Hematopoietic multipotent progenitor cell treated with erythropoietin and hydrocortisone succinate and interleukin-3 and kit ligand, for 4 days (in vitro differentiated cells): ENCODE measurements at regions not wholly inside any gene's neighbourhood (a gene's known extent, or its start where the extent isn't known, plus 50 kb on each side); places are given as distances from the start of the nearest gene placed in this dataset.
A peak's percentile ranks its signal among the peaks of the same experiment; 100 is the strongest.
"Not testable (repeated sequence)": the region's sequence is repeated elsewhere in the genome, so short reads cannot be mapped to it uniquely, and the experiment has no call there.

ENCODE experiments used
- DNase-seq: peaks from one replicate; pipeline ENCODE4 v3.0.0-alpha.2; 2015

- DNase-seq = no peak
Observed at GRCh38 chr18:75895135-75895534, 467.6 kb upstream of the SMIM21 start.

DNA sequence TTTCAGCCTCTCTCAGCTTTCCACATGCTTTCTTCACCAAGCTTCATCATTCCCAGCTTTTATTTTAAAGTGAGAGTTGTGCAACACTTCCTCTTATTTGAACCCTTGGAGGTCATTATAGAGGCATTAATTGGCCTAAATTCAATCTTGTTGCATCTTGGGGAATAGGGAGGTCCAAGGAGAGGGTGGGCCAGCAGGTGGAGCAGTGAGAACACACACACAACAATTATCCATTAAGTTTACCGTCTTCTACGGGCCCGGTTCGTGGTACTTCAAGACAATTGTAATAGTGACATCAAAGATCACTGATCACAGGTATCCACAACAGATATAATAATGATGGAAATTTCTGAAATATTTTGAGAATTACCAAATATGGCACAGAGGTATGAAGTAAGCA lies 457.2 kb upstream of the SMIM21 start:
- peak; percentile 4 for DNase-seq

DNA sequence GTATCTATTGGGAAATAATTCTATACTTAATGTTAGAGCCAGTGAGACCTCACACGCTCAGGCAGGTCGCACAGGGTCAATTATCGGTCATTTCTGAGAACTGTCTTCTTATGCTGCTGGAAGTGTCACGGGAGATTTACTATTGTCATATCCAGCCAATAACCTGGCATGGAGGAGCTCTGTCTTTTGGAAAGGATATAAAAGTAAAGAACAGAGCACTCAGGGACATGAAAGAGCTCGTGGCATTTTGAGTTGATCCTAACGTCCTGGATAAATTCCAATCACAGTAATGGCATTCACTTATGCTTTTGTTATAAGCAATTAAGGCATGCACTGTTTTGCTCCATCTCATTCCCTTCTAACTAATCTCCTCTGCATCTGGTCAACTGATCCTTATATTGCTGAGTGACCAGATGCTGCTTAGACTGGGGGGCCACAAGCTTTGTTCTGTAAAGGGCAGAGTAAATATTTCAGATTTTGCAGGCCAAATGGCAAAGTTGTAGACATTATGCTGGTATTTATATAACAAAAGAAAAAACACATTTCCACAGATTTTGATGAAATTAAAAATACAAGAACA lies 453.5 kb upstream of the SMIM21 start:
- DNase-seq = no peak

GRCh38 chr18:75880266-75880665 lies 452.8 kb upstream of the SMIM21 start:
- DNase-seq = no peak

DNA sequence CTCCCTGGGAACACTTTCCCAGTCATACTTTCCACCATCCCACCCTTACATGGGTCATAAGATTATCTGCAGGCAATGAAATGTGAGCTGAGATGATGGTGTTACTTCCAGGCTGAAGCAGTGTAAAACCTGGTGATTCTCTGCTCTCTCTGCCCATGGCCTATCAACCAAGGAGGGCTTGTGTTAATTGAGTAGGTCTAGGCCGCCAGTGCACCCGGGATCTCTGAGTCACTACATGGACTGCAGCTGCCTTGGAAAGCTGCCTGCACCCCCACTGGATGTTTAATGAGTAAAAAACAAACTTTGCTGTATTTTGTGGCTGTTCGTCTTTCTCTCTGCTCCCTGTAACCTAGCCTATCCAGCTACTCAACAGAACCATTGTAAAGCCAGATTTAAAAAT lies 451.7 kb upstream of the SMIM21 start:
- DNase-seq = no peak

DNA sequence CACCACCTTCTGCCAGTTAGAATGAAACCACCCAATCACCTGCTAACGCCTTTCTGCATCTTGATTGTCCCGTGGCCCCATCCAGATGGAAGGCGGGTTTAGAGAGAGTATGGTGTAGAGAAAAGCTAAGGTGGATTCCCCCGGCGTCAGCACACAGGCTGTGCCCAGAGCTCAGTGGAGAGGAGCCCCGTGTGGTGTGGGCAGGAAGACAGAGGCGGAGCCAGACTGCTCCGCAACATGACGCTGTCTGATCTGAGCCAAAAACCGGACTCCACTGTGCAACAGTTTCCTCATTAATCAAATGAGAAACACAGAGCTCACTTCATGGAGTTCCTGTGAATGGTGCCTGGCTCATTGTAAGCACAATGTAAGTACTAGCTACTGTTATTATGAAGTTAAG lies 448.1 kb upstream of the SMIM21 start:
- no peak for DNase-seq

DNA sequence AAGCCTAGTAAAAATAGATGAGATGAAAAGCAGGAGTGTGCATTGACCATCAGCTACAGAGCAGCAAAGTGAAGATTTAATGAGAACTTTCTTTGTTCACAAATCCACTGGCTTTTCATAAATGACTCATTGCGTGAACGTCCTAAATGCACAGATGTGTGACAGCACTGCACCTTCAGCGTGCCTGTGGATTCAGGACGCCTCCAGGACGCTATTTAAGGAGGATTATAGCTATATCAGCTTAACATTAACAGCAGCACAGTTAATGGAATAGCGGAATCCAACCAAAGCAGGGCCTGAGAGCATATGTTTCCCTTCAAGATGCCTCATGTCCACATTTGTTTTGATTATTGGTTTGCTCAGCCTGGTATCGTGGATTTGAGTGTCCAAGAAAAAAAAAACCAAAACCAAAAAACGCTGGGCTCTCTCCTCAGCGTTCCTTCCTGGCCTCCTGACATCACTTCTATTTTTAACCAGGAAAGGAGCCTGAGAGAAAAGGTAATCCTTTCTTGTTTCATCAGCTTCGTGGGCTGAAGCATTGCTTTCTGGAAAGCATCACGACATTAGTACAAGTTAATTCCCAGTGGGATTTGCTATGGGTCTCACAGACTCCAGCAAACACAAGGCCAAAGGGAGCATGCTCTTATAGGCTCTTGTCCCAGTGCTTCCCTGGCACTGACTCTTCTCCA lies 447.0 kb upstream of the SMIM21 start:
- DNase-seq = no peak

GRCh38 chr18:75871596-75871995 lies 444.1 kb upstream of the SMIM21 start:
- DNase-seq = no peak

- DNase-seq = no peak
Observed at GRCh38 chr18:75869162-75869561, 441.7 kb upstream of the SMIM21 start.

- DNase-seq = no peak
Observed at GRCh38 chr18:75868031-75868430, 440.5 kb upstream of the SMIM21 start.

- no peak for DNase-seq
Observed at GRCh38 chr18:75865639-75866038, 438.1 kb upstream of the SMIM21 start.

- no peak for DNase-seq
Observed at GRCh38 chr18:75864816-75865215, 437.3 kb upstream of the SMIM21 start.

- DNase-seq = no peak
Observed at GRCh38 chr18:75863696-75864095, 436.2 kb upstream of the SMIM21 start.

- DNase-seq = no peak
Observed at GRCh38 chr18:75862458-75862857, 435.0 kb upstream of the SMIM21 start.

- no peak for DNase-seq
Observed at GRCh38 chr18:75860166-75860565, 432.7 kb upstream of the SMIM21 start.

DNA sequence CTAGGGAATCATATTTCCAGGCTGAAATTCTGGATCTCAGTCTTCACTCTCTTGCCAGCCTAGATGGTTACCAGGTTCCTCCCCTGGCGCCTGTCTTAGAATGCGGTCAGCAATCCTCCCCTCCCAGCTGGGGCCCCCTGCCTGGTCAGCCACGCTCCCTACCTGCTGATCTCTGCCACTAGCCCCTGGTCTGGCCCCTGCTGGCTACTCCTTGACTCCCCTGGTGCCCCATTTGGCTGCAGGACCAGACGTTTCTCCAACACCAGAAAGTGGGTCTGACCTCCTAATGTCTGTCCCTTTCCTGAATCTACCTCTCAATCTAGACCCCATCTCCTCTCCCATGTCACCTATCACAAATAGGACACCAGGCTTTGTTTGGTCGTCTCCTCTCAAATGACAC lies 432.0 kb upstream of the SMIM21 start:
- no peak for DNase-seq

DNA sequence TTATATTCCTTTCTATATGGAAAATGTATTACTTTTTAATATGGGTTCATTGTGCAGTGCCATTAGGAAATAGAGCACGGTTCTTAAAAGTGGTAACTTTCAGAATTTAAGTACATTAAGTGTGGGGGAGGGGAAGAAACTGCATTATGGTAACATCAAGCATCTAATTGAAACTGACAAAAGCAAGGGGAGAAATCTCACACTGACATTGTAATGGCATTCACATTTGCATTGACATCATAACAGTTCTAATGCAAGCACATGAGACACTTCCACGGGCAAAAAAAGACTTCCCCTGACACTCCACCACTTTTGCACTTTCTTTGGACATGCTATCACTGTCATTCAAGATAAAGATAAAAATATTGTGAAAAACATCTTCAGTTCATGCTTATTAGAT lies 431.3 kb upstream of the SMIM21 start:
- DNase-seq = no peak

DNA sequence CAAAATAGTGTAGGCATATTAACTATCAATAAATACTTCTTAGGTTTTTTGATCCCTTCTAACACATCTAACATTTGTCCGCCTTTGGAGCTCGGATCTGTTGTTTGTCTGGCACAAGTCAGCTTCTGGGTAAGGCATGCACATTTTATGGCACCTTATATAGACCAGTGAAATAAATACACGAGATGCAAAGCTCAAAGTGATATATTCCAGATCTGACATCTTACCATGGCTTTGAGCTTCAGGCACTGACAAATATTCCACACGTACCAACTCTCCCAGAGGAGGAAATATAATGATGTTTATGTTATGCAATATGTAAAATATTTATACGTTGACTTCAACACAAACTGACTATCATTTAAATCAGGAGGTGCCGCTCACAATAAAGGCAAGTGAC lies 430.1 kb upstream of the SMIM21 start:
- no peak for DNase-seq

- DNase-seq = no peak
Observed at GRCh38 chr18:75854808-75855207, 427.3 kb upstream of the SMIM21 start.

DNA sequence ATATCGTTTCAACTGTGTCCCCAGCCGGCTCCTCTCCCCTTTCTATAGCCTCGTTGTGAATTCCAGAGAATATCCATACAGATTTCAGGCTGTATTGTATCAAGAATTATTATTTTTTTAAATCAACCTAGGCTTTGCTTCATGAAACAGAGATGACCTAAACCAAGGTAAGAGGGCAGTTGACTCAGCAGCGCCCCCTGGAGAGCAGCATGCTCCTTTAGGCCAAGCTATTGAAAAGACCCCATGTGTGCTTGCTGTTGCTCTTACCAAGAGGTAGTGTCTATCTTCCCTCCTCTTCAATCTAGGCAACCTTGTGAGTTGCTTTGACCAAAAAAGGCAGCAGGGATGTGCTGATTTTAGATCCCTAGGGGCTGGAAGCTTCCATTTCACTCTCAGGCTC lies 426.7 kb upstream of the SMIM21 start:
- peak; percentile 32 for DNase-seq

DNA sequence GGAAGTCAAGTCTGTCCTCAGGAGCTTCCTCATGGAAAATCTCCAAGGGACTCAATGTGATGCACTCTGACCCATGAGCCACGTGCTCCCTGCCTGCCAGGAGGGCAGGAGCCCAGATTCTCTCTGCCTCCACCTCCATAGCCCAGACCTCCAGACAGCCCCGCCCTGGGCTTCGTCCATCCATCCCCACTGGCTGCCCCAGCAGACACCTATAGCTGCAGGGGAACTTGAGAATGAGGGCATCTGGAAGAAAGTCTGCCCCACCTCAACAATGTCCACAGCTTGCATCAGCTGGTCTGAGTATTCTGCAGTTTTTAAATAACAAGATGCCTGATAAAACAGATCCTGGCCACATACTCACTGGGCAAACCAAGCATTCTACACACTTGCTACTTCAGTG lies 418.8 kb upstream of the SMIM21 start:
- no peak for DNase-seq

GRCh38 chr18:75845413-75845812 lies 417.9 kb upstream of the SMIM21 start:
- no peak for DNase-seq

DNA sequence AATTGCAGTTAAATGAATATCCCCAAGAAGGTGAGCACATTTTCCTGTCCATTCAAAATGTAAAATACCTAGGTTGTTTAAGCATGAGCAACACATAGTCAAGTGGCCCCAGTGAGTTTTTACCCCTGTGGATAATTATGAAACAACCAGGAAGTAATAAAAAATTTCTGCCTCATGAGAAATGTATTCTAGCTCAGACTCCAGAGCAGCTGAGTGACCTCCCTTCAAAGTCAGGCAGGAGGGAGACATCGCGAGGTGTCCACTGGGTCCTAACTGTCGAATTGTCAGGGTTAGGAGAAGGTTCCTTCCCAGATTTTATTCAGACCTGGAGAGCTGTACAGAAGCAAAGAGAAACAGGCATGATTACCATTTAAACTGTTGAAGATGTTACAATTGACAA lies 416.6 kb upstream of the SMIM21 start:
- DNase-seq = no peak

DNA sequence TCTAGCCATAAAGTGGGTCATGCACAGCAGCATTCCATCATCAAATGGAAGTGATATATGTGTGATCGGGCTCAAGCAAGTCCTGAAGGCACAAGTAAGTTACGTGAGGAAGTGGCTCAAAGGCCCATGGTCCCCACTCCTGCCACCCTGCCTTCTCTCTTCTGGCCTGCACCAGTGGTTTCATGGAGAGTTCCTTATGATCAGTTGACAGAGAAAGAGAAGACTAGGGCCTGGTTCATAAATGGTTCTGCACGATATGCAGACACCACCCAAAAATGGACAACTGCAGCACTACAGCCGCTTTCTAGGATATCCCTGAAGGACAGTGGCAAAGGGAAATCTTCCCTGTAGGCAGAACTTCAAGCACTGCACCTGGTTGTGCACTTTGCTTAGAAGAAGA lies 412.6 kb upstream of the SMIM21 start:
- DNase-seq = no peak

- not testable (repeated sequence) for DNase-seq
Observed at GRCh38 chr18:75839686-75840085, 412.2 kb upstream of the SMIM21 start.
